GM19372 (cell line): ENCODE measurements at regions not wholly inside any gene's neighbourhood (a gene's known extent, or its start where the extent isn't known, plus 50 kb on each side); places are given as distances from the start of the nearest gene placed in this dataset.

Experiments used
- ATAC-seq: cut with Tn5 transposase; IDR thresholded peaks from one replicate; pipeline ENCODE4 v1.9.1; 2021; ENCODE audit warnings: mild to moderate bottlenecking, low read depth, moderate library complexity; ENCODE audit not compliant: unreplicated experiment

- no peak for ATAC-seq
Measured at GRCh38 chr10:110430340-110431273, 67.1 kb upstream of the DUSP5 start.

GRCh38 chr10:110431659-110432058 is 66.0 kb upstream of the DUSP5 start:
- no peak for ATAC-seq

- no peak for ATAC-seq
Measured at GRCh38 chr10:110432084-110432483, 65.6 kb upstream of the DUSP5 start.

GRCh38 chr10:110432814-110433565 is 64.7 kb upstream of the DUSP5 start:
- ATAC-seq = no peak

GRCh38 chr10:110433740-110434139 is 64.0 kb upstream of the DUSP5 start:
- no peak for ATAC-seq

GRCh38 chr10:110434489-110435096 is 63.1 kb upstream of the DUSP5 start:
- ATAC-seq = no peak

GRCh38 chr10:110436554-110437350 is 61.0 kb upstream of the DUSP5 start:
- ATAC-seq = no peak

- ATAC-seq = no peak
Measured at GRCh38 chr10:110437351-110437605, 60.4 kb upstream of the DUSP5 start.

GRCh38 chr10:110437761-110438341 is 59.9 kb upstream of the DUSP5 start:
- no peak for ATAC-seq

- no peak for ATAC-seq
Measured at GRCh38 chr10:110442746-110443145, 55.0 kb upstream of the DUSP5 start.

- ATAC-seq = no peak
Measured at GRCh38 chr10:110443239-110444003, 54.3 kb upstream of the DUSP5 start.

GRCh38 chr10:110444004-110444337 is 53.7 kb upstream of the DUSP5 start:
- ATAC-seq = no peak

GRCh38 chr10:110445871-110446270 is 51.8 kb upstream of the DUSP5 start:
- no peak for ATAC-seq

- ATAC-seq = no peak
Measured at GRCh38 chr10:110446277-110446676, 51.4 kb upstream of the DUSP5 start.

GRCh38 chr10:110446954-110447608 is 50.6 kb upstream of the DUSP5 start:
- no peak for ATAC-seq

- no peak for ATAC-seq
Measured at GRCh38 chr10:110447886-110448285, 49.8 kb upstream of the DUSP5 start.
